ENCODE measurements at regions not wholly inside any gene's neighbourhood (a gene's known extent, or its start where the extent isn't known, plus 50 kb on each side); places are given as distances from the start of the nearest gene placed in this dataset.

DNA sequence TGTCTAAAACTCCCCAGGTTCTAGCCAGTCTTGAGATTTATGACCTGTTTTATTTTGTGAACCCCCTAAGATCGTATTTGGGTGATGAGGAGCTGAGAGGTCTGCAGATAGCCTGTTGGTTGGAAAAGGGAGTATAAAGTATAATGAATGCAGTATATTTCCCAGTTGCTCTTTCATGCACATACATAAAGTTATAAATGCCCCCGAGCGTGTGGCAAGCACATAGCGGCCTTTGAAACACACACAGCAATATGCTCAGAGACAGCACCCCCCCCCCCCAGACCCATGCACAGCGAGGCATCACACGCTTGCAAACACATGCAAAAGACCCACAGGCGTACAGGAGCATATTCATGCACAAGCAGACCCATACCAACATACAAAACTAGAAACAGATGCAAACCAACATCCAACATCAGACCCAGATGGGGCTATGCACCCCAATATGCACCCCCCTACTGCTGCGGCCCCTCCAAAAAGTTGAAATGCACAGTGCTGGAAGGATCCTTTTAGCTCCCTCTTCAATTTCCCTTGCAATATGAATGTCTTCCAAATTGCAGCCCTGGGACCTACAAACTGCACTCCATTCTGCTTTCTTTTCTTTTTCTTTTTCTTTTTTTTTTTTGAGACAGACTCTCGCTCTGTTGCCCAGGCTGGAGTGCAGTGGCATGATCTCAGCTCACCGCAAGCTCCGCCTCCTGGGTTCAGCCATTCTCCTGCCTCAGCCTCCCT lies 82.2 kb upstream of the TBX3 start:
- no peak for TF ChIP-seq SMC3 (conservative IDR thresholded peaks at IDR 0.05; ENCODE audit: poor library complexity)

GRCh38 chr12:114764510-114764909 lies 80.5 kb upstream of the TBX3 start:
- no peaks in the 10 kb centered on the region for H4K20me1 ChIP-seq (ENCODE audit: insufficient read depth)
- no peaks in the 10 kb centered on the region for H3K9me2 ChIP-seq (ENCODE audit: insufficient read depth, low read length)
- H3K27ac ChIP-seq (ENCODE audit: low read length) = no peak overlapping the region

More for the DNA sequence above, 82.2 kb upstream of the TBX3 start:
- no peak overlapping the region for H3K9ac ChIP-seq (ENCODE audit: low read length)
- H2AFZ ChIP-seq (ENCODE audit: low read depth, low read length) = no peak overlapping the region
- H3K9me3 ChIP-seq (ENCODE audit: low read length) = no peaks in the 10 kb centered on the region
- H3K4me2 ChIP-seq (ENCODE audit: low read length) = no peak overlapping the region
- no peak overlapping the region for H3K27ac ChIP-seq (ENCODE audit: low read length)
- no peaks in the 10 kb centered on the region for H3K9me2 ChIP-seq (ENCODE audit: insufficient read depth, low read length)
- no peaks in the 10 kb centered on the region for H3K36me3 ChIP-seq (ENCODE audit: insufficient read depth, low read length)
- H3K27me3 ChIP-seq (ENCODE audit: insufficient read depth, low read depth, low read length) = no peaks in the 10 kb centered on the region
- no peaks in the 10 kb centered on the region for H3F3A ChIP-seq (ENCODE audit: insufficient read depth, low read length, poor library complexity, severe bottlenecking)
- H4K20me1 ChIP-seq (ENCODE audit: insufficient read depth) = no peaks in the 10 kb centered on the region
- no peaks in the 10 kb centered on the region for H3K79me2 ChIP-seq (replicated peaks; ENCODE audit: insufficient read depth, low read length)
- no peak overlapping the region for H3K4me3 ChIP-seq (ENCODE audit: low read length)

More at GRCh38 chr12:114764510-114764909, 80.5 kb upstream of the TBX3 start:
- Histone ChIP-seq H3K36me3 (ENCODE audit: insufficient read depth, low read length) (no peaks in the 10 kb centered on the region), H3F3A (ENCODE audit: insufficient read depth, low read length, poor library complexity, severe bottlenecking) (no peaks in the 10 kb centered on the region), H2AFZ (ENCODE audit: low read depth, low read length) (no peak overlapping the region), H3K79me2 (replicated peaks; ENCODE audit: insufficient read depth, low read length) (no peaks in the 10 kb centered on the region), H3K4me3 (ENCODE audit: low read length) (no peak overlapping the region), H3K4me2 (ENCODE audit: low read length) (no peak overlapping the region), H3K9me3 (ENCODE audit: low read length) (no peaks in the 10 kb centered on the region), H3K27me3 (ENCODE audit: insufficient read depth, low read depth, low read length) (no peaks in the 10 kb centered on the region), H3K9ac (ENCODE audit: low read length) (no peak overlapping the region)
- TF ChIP-seq RAD21 (conservative IDR thresholded peaks at IDR 0.05) (no peak), TAF1 (IDR thresholded peaks at IDR 0.05; ENCODE audit: low read depth) (no peak), MXI1 (conservative IDR thresholded peaks at IDR 0.05; ENCODE audit: poor library complexity, severe bottlenecking) (no peak), POLR2AphosphoS5 (IDR thresholded peaks at IDR 0.05) (no peak), EP300 (conservative IDR thresholded peaks at IDR 0.05; ENCODE audit: poor library complexity, severe bottlenecking) (no peak), REST (IDR thresholded peaks at IDR 0.05; ENCODE audit: borderline replicate concordance) (no peak), EZH2 (IDR thresholded peaks at IDR 0.05; ENCODE audit: borderline replicate concordance, insufficient read depth, low read length, poor library complexity, severe bottlenecking) (no peak), SMC3 (conservative IDR thresholded peaks at IDR 0.05; ENCODE audit: poor library complexity) (no peak)
- TF ChIP-seq, protein P1, sequence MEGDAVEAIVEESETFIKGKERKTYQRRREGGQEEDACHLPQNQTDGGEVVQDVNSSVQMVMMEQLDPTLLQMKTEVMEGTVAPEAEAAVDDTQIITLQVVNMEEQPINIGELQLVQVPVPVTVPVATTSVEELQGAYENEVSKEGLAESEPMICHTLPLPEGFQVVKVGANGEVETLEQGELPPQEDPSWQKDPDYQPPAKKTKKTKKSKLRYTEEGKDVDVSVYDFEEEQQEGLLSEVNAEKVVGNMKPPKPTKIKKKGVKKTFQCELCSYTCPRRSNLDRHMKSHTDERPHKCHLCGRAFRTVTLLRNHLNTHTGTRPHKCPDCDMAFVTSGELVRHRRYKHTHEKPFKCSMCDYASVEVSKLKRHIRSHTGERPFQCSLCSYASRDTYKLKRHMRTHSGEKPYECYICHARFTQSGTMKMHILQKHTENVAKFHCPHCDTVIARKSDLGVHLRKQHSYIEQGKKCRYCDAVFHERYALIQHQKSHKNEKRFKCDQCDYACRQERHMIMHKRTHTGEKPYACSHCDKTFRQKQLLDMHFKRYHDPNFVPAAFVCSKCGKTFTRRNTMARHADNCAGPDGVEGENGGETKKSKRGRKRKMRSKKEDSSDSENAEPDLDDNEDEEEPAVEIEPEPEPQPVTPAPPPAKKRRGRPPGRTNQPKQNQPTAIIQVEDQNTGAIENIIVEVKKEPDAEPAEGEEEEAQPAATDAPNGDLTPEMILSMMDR (IDR thresholded peaks at IDR 0.05; ENCODE audit: poor library complexity, severe bottlenecking) = no peak
